ENCODE measurements at regions not wholly inside any gene's neighbourhood (a gene's known extent, or its start where the extent isn't known, plus 50 kb on each side); places are given as distances from the start of the nearest gene placed in this dataset.
"Not testable (repeated sequence)": the region's sequence is repeated elsewhere in the genome, so short reads cannot be mapped to it uniquely, and the experiment has no call there.

DNA sequence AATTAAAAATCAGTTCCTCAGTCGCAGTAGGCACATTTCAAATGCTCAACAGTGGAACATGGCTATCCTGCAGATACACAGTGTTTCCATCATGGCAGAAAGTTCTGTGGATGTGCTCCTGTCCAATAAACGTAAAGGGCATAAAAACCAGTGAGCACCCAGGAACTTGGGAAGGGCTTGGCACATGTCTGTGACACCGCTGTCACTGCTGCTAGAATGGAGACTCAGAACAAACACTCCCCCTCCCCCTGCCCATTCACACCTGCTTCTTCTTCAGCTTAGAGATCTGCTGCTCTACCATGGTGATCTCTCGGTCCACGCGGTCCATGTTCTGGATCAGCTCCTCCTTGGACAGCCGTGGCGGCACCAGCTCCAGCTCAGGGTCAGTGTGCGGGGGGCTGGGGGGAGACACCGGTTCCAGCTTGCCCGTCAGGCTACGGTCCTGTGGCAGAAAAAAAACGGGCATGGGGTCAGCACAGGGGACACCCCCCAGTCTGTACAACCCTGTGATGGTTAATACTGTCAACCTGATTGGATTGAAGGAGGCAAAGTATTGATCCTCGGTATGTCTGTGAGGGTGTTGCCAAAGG lies 94.6 kb downstream of the NCOR2 start:
- no peak for DNase-seq

DNA sequence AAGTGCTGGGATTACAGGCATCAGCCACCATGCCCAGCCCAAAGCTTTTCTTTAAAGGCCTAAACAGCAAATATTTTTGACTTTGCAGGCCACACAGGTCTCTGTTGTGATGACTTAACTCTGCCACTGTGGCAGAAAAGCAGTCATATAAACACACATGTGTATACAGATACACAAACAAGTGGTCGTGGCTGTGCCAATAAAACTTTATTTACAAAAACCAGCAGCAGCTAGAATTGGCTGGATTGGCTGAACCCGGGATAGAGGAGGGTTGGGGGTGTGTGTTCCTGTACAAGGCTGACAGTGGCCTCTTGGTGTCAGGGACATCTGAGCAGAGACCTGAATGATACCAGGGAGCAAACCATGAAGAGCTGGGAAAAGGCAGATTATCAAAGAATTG lies 95.6 kb downstream of the NCOR2 start:
- TF ChIP-seq, protein P1, sequence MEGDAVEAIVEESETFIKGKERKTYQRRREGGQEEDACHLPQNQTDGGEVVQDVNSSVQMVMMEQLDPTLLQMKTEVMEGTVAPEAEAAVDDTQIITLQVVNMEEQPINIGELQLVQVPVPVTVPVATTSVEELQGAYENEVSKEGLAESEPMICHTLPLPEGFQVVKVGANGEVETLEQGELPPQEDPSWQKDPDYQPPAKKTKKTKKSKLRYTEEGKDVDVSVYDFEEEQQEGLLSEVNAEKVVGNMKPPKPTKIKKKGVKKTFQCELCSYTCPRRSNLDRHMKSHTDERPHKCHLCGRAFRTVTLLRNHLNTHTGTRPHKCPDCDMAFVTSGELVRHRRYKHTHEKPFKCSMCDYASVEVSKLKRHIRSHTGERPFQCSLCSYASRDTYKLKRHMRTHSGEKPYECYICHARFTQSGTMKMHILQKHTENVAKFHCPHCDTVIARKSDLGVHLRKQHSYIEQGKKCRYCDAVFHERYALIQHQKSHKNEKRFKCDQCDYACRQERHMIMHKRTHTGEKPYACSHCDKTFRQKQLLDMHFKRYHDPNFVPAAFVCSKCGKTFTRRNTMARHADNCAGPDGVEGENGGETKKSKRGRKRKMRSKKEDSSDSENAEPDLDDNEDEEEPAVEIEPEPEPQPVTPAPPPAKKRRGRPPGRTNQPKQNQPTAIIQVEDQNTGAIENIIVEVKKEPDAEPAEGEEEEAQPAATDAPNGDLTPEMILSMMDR (IDR thresholded peaks at IDR 0.05; ENCODE audit: low read depth, low read length) = no peak
- Histone ChIP-seq H3K36me3 (peaks cover 79% of the 10 kb centered on the region), H3K4me3 (ENCODE audit: low read depth, low read length) (no peak overlapping the region), H3K27ac (no peak overlapping the region), H3K27me3 (ENCODE audit: insufficient read depth, low read depth, severe bottlenecking) (no peaks in the 10 kb centered on the region), H3K9me3 (ENCODE audit: severe bottlenecking) (peaks cover 7% of the 10 kb centered on the region)
- no peak for DNase-seq

More for the DNA sequence above, 94.6 kb downstream of the NCOR2 start:
- Histone ChIP-seq H3K27ac (no peak overlapping the region), H3K4me3 (ENCODE audit: low read depth, low read length) (no peak overlapping the region), H3K36me3 (peaks cover 88% of the 10 kb centered on the region), H3K27me3 (ENCODE audit: insufficient read depth, low read depth, severe bottlenecking) (no peaks in the 10 kb centered on the region), H3K9me3 (ENCODE audit: severe bottlenecking) (peaks cover 7% of the 10 kb centered on the region)
- TF ChIP-seq, protein P1 (IDR thresholded peaks at IDR 0.05; ENCODE audit: low read depth, low read length) = no peak

DNA sequence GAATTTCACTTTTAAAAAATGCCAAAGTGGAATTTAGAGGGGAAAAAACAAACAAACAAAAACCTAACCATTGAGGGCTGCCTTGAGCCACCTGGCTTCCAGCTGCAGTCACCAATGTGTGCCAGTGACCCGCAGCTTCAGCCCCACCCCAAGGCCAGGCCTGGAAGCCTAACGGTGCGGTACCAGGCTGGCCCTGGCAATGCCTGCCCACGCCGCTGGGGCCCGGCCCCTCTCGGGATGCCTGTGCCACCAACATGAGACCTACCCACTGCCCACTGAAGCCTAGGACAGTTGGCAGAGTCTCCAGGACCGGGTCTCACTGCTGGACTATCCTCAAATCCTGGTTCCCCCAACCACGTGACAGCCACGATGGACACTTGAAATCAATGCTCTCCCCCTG lies 96.6 kb downstream of the NCOR2 start:
- Histone ChIP-seq H3K4me3 (ENCODE audit: low read depth, low read length) (no peak overlapping the region), H3K27ac (no peak overlapping the region), H3K36me3 (peaks cover 77% of the 10 kb centered on the region), H3K9me3 (ENCODE audit: severe bottlenecking) (peaks cover 7% of the 10 kb centered on the region), H3K27me3 (ENCODE audit: insufficient read depth, low read depth, severe bottlenecking) (no peaks in the 10 kb centered on the region)
- DNase-seq = no peak
- TF ChIP-seq, protein P1 (IDR thresholded peaks at IDR 0.05; ENCODE audit: low read depth, low read length) = no peak

DNA sequence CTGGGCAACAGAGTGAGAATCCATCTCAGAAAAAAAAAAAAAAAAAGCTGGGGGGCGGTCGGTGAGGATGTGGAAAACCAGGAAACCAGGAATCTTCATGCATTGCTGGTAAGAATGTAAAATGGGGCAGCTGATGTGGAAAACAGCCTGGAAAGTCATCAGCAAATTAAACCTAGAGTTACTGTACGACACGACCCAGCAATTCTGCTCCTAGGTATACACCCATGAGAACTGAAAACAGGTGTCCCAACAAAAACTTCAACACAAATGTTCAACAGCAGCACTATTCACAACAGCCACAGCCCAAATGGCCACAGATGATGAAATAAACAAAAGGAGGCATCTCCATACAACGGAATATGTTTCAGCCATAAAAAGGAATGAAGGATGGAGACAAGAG lies 97.3 kb downstream of the NCOR2 start:
- TF ChIP-seq, protein P1 (IDR thresholded peaks at IDR 0.05; ENCODE audit: low read depth, low read length) = no peak
- Histone ChIP-seq H3K9me3 (ENCODE audit: severe bottlenecking) (peaks cover 11% of the 10 kb centered on the region), H3K4me3 (ENCODE audit: low read depth, low read length) (no peak overlapping the region), H3K36me3 (peaks cover 77% of the 10 kb centered on the region), H3K27ac (no peak overlapping the region), H3K27me3 (ENCODE audit: insufficient read depth, low read depth, severe bottlenecking) (no peaks in the 10 kb centered on the region)
- DNase-seq = no peak

DNA sequence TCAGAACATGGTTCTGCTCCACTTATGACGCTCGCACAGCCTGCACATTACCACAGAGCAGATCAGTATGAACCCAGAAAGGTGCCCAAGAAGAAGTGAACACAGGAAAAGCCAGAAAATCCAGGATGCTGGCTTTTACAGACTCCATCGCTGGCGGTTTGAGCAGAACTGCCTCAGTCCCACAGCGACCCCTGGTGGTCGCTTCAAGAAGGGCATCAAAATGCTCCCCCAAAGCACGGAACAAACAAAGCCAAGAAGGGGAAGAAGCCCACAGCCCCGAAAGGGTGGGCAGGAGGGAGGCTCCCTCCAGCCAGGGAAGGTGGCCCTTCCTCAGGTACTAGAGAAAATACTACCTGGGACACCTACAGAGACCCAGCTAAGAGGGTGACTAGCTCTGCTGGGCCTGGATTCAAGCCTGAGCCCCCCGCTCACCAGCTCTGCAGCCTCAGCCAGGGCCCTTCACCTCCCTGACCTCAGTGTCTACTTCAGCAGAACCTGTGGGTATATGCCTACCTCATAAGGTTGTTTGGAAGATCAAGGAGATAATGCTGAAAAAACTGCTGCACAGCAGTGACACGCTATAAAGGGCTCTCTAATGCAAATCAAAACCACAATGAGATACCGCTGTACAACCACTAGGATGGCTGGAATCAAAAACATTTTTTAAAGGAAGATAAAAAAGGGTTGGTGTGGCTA lies 98.1 kb downstream of the NCOR2 start:
- Histone ChIP-seq H3K9me3 (ENCODE audit: severe bottlenecking) (peaks cover 14% of the 10 kb centered on the region), H3K4me3 (ENCODE audit: low read depth, low read length) (no peak overlapping the region), H3K27ac (peak overlapping the region; percentile 23; the same call in 1 of the 2 replicates), H3K27me3 (ENCODE audit: insufficient read depth, low read depth, severe bottlenecking) (no peaks in the 10 kb centered on the region), H3K36me3 (peaks cover 77% of the 10 kb centered on the region)
- peak; percentile 59 for DNase-seq
- TF ChIP-seq, protein P1 (IDR thresholded peaks at IDR 0.05; ENCODE audit: low read depth, low read length) = peak; percentile 86

DNA sequence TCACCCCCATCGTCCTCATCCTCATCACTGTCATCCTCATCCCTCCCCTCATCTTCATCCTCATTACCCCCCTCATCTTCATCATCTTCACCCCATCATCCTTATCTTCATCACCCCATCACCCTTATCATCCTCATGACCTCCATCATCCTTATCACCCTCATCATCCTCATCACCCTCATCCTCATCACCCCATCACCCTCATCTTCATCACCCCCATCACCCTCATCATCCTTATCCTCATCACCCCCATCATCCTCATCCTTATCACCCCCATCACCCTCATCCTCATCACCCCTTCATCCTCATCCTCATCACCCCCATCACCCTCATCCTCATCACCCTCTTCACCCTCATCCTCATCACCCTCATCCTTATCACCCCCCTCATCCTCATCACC lies 99.9 kb downstream of the NCOR2 start:
- not testable (repeated sequence) for DNase-seq; H3K4me3 ChIP-seq (ENCODE audit: low read depth, low read length); H3K27me3 ChIP-seq (ENCODE audit: insufficient read depth, low read depth, severe bottlenecking); H3K9me3 ChIP-seq (ENCODE audit: severe bottlenecking); H3K27ac ChIP-seq
- H3K36me3 ChIP-seq = peaks cover 68% of the 10 kb centered on the region
